ENCODE measurements at regions not wholly inside any gene's neighbourhood (a gene's known extent, or its start where the extent isn't known, plus 50 kb on each side); places are given as distances from the start of the nearest gene placed in this dataset.

- TF ChIP-seq CTCF (conservative IDR thresholded peaks at IDR 0.05; ENCODE audit: low read length): no peak
- TF ChIP-seq EZH2phosphoT487 (IDR thresholded peaks at IDR 0.05; ENCODE audit: borderline replicate concordance): no peak
Measured at GRCh38 chr17:6208608-6209180, 138.5 kb downstream of the WSCD1 start.
